ENCODE measurements at regions not wholly inside any gene's neighbourhood (a gene's known extent, or its start where the extent isn't known, plus 50 kb on each side); places are given as distances from the start of the nearest gene placed in this dataset.

DNA sequence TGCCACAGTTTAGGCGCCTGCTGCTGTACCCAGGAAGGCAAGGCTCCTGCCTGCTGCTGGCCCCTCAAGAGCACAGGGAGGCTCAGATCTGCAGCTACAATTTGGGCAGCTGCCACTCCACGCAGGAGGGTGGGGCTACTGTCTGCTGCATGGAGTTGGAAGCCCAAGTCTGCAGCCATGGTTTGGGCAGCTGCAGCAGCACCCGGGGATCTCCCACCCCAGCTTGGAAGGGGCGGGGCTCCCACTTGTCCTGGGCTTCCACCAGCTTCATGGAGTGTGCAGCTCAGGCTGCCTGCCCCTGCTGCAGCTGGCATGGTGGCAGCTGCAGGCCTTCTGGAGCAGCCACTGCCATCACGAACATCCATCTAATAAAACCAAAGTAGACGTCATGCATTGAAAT lies 512.9 kb downstream of the PYDC2 start:
- Histone ChIP-seq H3K4me3 (ENCODE audit: severe bottlenecking) (no peak overlapping the region), H3K27ac (ENCODE audit: poor library complexity, severe bottlenecking) (no peak overlapping the region), H3K9me3 (ENCODE audit: severe bottlenecking) (peaks cover 2% of the 10 kb centered on the region), H3K27me3 (ENCODE audit: insufficient read depth, poor library complexity, severe bottlenecking) (no peaks in the 10 kb centered on the region), H3K4me1 (ENCODE audit: insufficient read depth, poor library complexity, severe bottlenecking) (no peaks in the 10 kb centered on the region), H3K36me3 (ENCODE audit: low read depth) (no peaks in the 10 kb centered on the region)
- TF ChIP-seq, protein P1, sequence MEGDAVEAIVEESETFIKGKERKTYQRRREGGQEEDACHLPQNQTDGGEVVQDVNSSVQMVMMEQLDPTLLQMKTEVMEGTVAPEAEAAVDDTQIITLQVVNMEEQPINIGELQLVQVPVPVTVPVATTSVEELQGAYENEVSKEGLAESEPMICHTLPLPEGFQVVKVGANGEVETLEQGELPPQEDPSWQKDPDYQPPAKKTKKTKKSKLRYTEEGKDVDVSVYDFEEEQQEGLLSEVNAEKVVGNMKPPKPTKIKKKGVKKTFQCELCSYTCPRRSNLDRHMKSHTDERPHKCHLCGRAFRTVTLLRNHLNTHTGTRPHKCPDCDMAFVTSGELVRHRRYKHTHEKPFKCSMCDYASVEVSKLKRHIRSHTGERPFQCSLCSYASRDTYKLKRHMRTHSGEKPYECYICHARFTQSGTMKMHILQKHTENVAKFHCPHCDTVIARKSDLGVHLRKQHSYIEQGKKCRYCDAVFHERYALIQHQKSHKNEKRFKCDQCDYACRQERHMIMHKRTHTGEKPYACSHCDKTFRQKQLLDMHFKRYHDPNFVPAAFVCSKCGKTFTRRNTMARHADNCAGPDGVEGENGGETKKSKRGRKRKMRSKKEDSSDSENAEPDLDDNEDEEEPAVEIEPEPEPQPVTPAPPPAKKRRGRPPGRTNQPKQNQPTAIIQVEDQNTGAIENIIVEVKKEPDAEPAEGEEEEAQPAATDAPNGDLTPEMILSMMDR (IDR thresholded peaks at IDR 0.05; ENCODE audit: poor library complexity, severe bottlenecking) = no peak
- no peak for DNase-seq (ENCODE audit: low spot score)
- no peak for ATAC-seq (ENCODE audit: low read depth)

DNA sequence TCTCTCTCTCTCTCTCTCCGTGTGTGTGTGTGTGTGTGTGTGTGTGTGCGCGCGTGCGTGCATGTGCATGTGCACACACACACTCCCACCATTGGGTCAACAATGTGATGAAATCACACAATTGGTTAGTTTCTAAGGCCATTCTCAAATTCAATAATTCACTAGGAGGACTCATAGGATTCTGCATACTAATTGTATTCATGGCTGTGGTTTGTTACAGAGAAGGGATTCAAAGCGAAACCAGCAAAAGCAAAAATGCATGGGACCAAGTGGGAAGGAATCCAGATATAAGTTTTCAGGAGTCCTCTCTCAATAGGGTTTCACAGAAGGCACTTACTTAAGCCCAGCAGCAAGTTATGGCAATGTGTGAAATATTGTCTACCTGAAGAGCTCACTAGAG lies 515.0 kb downstream of the PYDC2 start:
- Histone ChIP-seq H3K27me3 (ENCODE audit: insufficient read depth, poor library complexity, severe bottlenecking) (no peaks in the 10 kb centered on the region), H3K4me3 (ENCODE audit: severe bottlenecking) (no peak overlapping the region), H3K9me3 (ENCODE audit: severe bottlenecking) (peaks cover 8% of the 10 kb centered on the region), H3K27ac (ENCODE audit: poor library complexity, severe bottlenecking) (no peak overlapping the region), H3K4me1 (ENCODE audit: insufficient read depth, poor library complexity, severe bottlenecking) (no peaks in the 10 kb centered on the region), H3K36me3 (ENCODE audit: low read depth) (no peaks in the 10 kb centered on the region)
- TF ChIP-seq, protein P1 (IDR thresholded peaks at IDR 0.05; ENCODE audit: poor library complexity, severe bottlenecking) = no peak
- ATAC-seq (ENCODE audit: low read depth) (no peak), DNase-seq (ENCODE audit: low spot score) (no peak)

DNA sequence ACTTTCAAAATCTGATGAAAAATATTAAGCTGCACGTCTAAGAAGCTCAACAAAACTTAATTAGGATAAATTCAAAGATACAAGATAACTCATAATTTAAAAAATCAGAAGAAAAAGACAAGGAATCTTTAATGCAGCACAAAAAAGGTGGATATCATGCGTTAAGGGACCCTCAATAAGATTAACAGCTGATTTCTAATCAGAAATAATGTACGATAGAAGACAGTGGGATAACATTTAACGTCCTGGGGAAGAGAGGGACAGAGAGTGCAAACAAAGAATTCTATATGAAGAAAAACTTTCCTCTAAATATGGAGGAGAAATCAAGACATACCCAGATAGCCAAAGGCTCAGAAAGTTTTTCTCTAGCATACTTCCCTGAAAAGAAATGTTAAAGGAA lies 519.5 kb downstream of the PYDC2 start:
- TF ChIP-seq, protein P1 (IDR thresholded peaks at IDR 0.05; ENCODE audit: poor library complexity, severe bottlenecking) = no peak
- no peaks in the 10 kb centered on the region for H3K36me3 ChIP-seq (ENCODE audit: low read depth)
- H3K4me1 ChIP-seq (ENCODE audit: insufficient read depth, poor library complexity, severe bottlenecking) = no peaks in the 10 kb centered on the region
- ATAC-seq (ENCODE audit: low read depth) (no peak), DNase-seq (ENCODE audit: low spot score) (no peak)
- H3K27ac ChIP-seq (ENCODE audit: poor library complexity, severe bottlenecking) = no peak overlapping the region
- H3K4me3 ChIP-seq (ENCODE audit: severe bottlenecking) = no peak overlapping the region
- no peaks in the 10 kb centered on the region for H3K27me3 ChIP-seq (ENCODE audit: insufficient read depth, poor library complexity, severe bottlenecking)
- peaks cover 8% of the 10 kb centered on the region for H3K9me3 ChIP-seq (ENCODE audit: severe bottlenecking)

DNA sequence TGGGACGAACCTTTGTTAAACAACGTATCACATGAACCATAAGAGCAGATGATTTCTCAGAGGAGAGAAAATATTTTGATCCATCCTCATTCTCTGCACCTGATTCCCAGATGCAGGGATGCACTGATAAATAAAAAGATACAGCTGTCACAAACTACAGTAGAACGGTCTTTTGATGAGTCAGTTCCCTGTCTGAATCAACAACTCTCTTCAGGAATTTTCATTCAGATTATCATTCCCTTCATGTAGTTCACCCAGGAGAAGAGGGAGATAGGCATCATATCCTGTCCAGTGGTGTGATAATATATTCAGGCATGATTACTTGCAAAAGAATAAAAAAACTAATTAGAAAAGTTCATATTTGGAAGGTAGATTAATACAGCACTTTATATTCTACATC lies 521.5 kb downstream of the PYDC2 start:
- Histone ChIP-seq H3K4me1 (ENCODE audit: insufficient read depth, poor library complexity, severe bottlenecking) (no peaks in the 10 kb centered on the region), H3K9me3 (ENCODE audit: severe bottlenecking) (peaks cover 8% of the 10 kb centered on the region), H3K27ac (ENCODE audit: poor library complexity, severe bottlenecking) (no peak overlapping the region), H3K36me3 (ENCODE audit: low read depth) (no peaks in the 10 kb centered on the region), H3K4me3 (ENCODE audit: severe bottlenecking) (no peak overlapping the region), H3K27me3 (ENCODE audit: insufficient read depth, poor library complexity, severe bottlenecking) (no peaks in the 10 kb centered on the region)
- ATAC-seq (ENCODE audit: low read depth) (no peak), DNase-seq (ENCODE audit: low spot score) (no peak)
- TF ChIP-seq, protein P1 (IDR thresholded peaks at IDR 0.05; ENCODE audit: poor library complexity, severe bottlenecking) = no peak

DNA sequence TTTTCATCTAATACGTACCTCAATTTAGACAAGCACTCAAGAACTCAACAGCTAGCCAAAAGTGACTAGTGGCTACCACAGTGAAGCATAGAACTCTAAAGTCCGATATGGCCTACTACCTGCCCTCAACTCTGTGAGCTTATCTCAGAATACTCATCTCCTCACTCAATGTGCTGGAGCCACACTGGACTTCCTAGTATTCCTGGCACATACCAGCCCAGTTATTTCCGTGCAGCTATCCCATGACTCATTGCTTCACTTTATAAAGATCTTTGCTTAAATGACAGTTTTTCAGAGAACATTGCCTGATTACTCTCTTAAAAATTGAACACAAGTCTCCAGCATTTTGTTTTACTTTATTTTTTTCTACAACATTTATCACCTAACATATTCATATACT lies 524.7 kb downstream of the PYDC2 start:
- H3K27ac ChIP-seq (ENCODE audit: poor library complexity, severe bottlenecking) = no peak overlapping the region
- DNase-seq (ENCODE audit: low spot score) (no peak), ATAC-seq (ENCODE audit: low read depth) (peak; percentile 52; the same call in 2 of the 3 replicates)
- no peaks in the 10 kb centered on the region for H3K4me1 ChIP-seq (ENCODE audit: insufficient read depth, poor library complexity, severe bottlenecking)
- TF ChIP-seq, protein P1 (IDR thresholded peaks at IDR 0.05; ENCODE audit: poor library complexity, severe bottlenecking) = no peak
- no peak overlapping the region for H3K4me3 ChIP-seq (ENCODE audit: severe bottlenecking)
- peaks cover under 1% of the 10 kb centered on the region for H3K9me3 ChIP-seq (ENCODE audit: severe bottlenecking)
- no peaks in the 10 kb centered on the region for H3K36me3 ChIP-seq (ENCODE audit: low read depth)
- no peaks in the 10 kb centered on the region for H3K27me3 ChIP-seq (ENCODE audit: insufficient read depth, poor library complexity, severe bottlenecking)
